NCI-H2227 (cell line): ENCODE measurements at regions not wholly inside any gene's neighbourhood (a gene's known extent, or its start where the extent isn't known, plus 50 kb on each side); places are given as distances from the start of the nearest gene placed in this dataset.

ENCODE experiments used
- DNase-seq: peaks from one replicate; lab custom pipeline; 2025; ENCODE audit not compliant: unreplicated experiment; lab: John Stamatoyannopoulos, UW

DNA sequence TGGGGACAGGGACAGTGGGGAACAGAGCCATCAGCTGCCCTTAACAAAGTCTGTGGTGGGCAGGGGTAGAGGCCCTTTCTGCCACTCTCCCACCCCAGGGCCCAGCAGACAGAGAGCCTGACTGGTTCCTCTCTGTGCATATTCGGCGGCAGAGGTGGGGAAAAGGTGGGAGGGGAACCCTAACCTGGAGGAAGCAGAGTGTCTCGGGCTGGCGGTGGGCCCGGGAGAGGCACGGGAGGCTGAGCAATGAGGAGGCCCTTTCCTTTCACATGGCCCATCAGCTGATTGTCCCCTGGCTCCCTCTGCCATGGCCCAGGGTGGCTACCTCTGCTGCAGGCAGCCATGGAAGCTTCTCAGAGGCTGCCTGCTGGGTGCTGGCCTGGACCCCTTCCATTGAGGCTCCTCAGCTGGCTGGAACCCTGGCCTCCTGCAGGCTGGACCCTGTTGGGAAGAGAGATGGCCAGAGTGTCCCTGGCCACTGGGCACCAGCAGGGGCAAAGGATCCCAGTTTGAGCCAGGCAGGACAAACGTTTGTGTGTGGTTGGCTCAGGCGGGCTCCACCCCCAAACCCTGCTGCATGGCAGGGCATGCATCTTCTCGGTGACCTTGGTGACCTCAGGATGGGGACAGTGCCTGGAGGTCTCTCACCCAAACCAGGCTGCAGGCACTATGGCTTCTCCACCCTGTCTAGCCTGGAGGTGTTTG is 202.8 kb upstream of the ZNF536 start:
- no peak for DNase-seq

- no peak for DNase-seq
These were observed 202.1 kb upstream of the ZNF536 start for GRCh38 chr19:30170081-30170480.

- no peak for DNase-seq
These were observed 201.6 kb upstream of the ZNF536 start for GRCh38 chr19:30170495-30171137.

GRCh38 chr19:30171138-30171635 is 201.0 kb upstream of the ZNF536 start:
- DNase-seq, result no peak

- no peak for DNase-seq
These were observed 200.2 kb upstream of the ZNF536 start for GRCh38 chr19:30171795-30172612.

- DNase-seq, result no peak
These were observed 199.5 kb upstream of the ZNF536 start for GRCh38 chr19:30172613-30173242.

GRCh38 chr19:30173593-30174356 is 198.4 kb upstream of the ZNF536 start:
- no peak for DNase-seq

DNA sequence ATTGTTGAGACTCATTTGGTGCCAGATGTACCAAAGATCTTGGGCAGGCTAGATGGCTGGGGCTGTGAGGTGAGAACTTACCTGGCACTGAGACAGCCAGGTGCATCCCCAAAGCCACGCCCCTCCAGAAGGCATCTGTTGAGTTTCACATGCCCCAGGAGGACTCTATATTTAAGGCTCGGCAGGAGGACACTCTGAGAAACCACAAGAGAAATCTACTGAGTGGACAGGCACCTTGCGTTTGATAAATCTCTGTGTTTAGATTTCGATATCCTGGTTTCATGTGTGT is 197.9 kb upstream of the ZNF536 start:
- DNase-seq, result no peak

GRCh38 chr19:30174791-30175190 is 197.4 kb upstream of the ZNF536 start:
- DNase-seq, result no peak

- DNase-seq, result no peak
These were observed 196.2 kb upstream of the ZNF536 start for GRCh38 chr19:30175987-30176386.

DNA sequence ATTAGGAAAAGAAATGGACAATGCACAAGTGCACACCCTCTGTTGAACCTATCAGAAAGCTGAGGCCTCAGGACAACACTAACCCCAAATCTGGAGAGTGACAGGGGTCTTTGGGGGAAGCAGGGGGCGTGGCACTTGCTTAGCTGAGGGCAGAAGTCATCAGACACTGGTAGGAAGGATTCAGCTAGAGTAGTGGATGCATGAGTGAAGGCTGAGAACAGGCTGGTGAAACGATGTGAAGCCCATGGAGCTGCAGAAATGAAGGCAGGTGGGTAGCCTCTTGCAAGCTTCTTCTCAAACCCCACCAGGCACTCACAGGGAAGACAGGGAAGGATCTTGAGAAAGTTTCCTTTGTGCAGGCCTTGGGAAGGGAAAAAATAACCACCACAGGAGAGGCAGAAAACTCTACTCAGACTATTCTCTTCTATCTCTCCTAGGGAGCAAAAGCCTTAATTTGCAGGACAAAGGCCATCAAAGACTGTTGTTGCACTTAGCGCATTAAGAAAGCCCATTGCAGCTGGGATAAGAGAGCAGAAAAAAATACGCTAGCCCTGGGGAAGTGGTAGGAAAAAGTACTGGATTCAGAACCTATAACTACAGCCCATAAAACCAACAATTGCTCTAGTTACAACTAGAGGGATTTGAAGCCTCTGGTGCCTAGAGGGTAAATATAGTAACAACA is 193.3 kb upstream of the ZNF536 start:
- DNase-seq, result no peak

- DNase-seq, result no peak
These were observed 191.5 kb upstream of the ZNF536 start for GRCh38 chr19:30180691-30181090.

GRCh38 chr19:30183807-30184490 is 188.2 kb upstream of the ZNF536 start:
- DNase-seq, result no peak

DNA sequence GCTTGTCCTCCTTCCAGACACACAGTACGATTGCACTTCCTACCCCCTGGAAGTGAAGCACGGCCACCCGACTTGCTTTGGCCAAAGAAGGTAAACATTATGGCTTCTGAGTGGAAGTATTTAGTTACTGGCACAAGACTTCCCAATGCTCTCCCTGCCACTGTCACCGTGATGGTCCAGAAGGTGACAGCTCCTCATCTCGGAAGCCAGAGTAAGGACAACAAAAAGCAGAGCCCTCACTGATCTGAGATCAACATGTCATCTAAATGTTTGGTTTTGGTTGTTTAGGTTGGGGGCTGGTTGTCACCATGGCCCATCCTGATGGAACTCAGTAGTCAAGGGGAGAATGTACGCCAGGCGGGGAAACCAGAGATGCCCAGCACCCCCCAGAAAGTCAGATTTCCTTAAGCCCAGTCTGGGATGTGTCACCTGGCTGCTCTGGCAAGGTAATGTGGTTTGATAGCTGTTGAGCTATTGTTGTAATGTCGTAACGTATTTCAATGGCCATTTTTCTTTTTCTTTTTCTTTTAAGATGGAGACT is 170.1 kb upstream of the ZNF536 start:
- DNase-seq, result no peak

- no peak for DNase-seq
These were observed 167.5 kb upstream of the ZNF536 start for GRCh38 chr19:30204721-30205120.

DNA sequence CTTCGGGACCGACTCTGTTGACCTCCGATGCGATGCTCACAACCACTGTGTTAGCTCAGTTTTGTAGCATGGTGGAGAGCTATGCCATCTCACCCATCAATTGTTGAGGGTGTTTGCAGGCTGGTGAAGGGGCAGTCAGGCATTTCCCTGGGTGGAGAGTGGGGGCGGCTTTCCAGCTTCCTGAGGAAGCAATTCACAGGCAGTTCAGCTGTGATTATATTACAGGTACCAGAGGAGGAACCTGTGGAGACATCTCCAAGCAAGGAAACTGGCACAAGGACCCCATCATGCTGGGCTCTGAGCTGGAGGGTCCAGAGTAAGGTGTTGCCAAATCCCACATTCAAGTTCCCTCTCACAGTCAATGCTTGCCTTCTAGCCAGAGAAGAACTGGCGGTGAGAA is 166.0 kb upstream of the ZNF536 start:
- no peak for DNase-seq

GRCh38 chr19:30207357-30207756 is 164.8 kb upstream of the ZNF536 start:
- no peak for DNase-seq

DNA sequence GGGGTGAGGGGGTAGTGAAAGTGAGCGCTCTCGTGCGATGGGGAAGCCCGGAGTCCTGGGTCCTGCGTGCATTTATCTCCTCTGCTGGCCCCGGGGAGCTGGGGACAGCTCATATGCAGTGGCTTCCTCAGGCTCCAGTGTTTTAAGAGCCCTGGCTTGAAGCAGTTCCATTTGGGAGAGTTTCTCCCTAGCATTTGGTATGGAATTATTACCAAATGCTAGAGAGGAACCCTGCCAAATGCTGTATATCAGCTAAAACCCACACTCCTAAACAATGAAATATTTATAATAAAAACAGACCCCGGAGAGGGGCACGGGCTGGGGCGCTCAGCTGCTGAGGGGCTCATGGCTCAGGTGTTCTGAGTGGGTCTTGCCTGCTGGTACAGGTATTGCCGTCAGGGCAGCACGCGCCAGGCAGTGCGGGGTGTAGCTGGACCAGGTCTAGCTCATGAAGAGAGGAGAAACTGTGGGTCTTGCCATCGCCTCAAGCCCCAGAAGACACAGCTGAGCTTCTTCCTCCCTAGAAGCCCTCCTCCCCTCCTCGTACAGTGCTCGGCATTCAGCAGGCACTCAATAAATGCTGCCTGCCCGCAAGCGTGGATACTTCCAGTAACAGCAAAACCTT is 163.6 kb upstream of the ZNF536 start:
- DNase-seq, result no peak
